ENCODE measurements at regions not wholly inside any gene's neighbourhood (a gene's known extent, or its start where the extent isn't known, plus 50 kb on each side); places are given as distances from the start of the nearest gene placed in this dataset.

- Histone ChIP-seq H3K4me3 (replicated peaks in 1 of 4; ENCODE audit: control extremely low read depth in 1 of 4, insufficient read depth in 1 of 4, low read depth in 3 of 4, low read length in 4 of 4) (no peak overlapping the region), H3K4me2 (ENCODE audit: extremely low read depth, insufficient read depth, low read length) (no peak overlapping the region), H3K36me3 (ENCODE audit: control insufficient read depth, insufficient read depth, low read length) (no peaks in the 10 kb centered on the region), H4K20me1 (ENCODE audit: control insufficient read depth, extremely low read depth, insufficient read depth, low read length) (no peaks in the 10 kb centered on the region), H3K27me3 (ENCODE audit: control insufficient read depth, insufficient read depth, low read length) (no peaks in the 10 kb centered on the region), H2AFZ (ENCODE audit: low read length) (no peak overlapping the region), H3K9me3 (ENCODE audit: control insufficient read depth, insufficient read depth, low read depth, low read length) (no peaks in the 10 kb centered on the region), H3K79me2 (ENCODE audit: control insufficient read depth, insufficient read depth, low read length) (no peaks in the 10 kb centered on the region), H3K27ac (ENCODE audit: insufficient read depth, low read length) (no peak overlapping the region), H3K4me1 (ENCODE audit: control insufficient read depth, extremely low read depth, insufficient read depth, low read length) (no peaks in the 10 kb centered on the region), H3K9ac (ENCODE audit: insufficient read depth, low read length) (no peak overlapping the region)
- TF ChIP-seq, protein P1, sequence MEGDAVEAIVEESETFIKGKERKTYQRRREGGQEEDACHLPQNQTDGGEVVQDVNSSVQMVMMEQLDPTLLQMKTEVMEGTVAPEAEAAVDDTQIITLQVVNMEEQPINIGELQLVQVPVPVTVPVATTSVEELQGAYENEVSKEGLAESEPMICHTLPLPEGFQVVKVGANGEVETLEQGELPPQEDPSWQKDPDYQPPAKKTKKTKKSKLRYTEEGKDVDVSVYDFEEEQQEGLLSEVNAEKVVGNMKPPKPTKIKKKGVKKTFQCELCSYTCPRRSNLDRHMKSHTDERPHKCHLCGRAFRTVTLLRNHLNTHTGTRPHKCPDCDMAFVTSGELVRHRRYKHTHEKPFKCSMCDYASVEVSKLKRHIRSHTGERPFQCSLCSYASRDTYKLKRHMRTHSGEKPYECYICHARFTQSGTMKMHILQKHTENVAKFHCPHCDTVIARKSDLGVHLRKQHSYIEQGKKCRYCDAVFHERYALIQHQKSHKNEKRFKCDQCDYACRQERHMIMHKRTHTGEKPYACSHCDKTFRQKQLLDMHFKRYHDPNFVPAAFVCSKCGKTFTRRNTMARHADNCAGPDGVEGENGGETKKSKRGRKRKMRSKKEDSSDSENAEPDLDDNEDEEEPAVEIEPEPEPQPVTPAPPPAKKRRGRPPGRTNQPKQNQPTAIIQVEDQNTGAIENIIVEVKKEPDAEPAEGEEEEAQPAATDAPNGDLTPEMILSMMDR (conservative IDR thresholded peaks at IDR 0.05 in 1 of 2, IDR thresholded peaks at IDR 0.05 in 1 of 2; ENCODE audit: low read depth in 1 of 2, low read length in 2 of 2) = no peak
- TF ChIP-seq EZH2 (IDR thresholded peaks at IDR 0.05; ENCODE audit: low read length, missing control alignments) = no peak
- no peak for DNase-seq (ENCODE audit: low read depth in 2 of 2)
These were observed 181.3 kb downstream of the CBLN1 start for GRCh38 chr16:49100366-49100765.

DNA sequence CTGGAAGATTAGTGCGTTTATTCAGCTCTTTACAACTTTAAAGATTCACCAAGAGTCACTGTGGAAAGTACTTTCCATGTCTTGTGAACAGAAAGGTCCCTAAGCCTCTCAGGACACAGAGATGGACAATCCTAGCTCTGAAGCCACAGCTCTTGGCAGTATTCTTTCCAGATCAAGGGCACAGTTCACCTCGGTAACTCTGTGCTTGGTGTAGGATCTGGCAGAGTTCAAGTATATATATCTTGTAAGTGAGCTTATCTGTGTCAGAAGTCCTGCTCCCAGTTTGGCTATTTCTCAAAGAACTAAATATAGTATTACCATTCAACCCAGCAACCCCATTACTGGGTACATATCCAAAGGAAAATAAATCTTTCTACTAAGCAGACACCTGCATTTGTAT, 183.7 kb downstream of the CBLN1 start:
- Histone ChIP-seq H3K36me3 (ENCODE audit: control insufficient read depth, insufficient read depth, low read length) (no peaks in the 10 kb centered on the region), H3K9ac (ENCODE audit: insufficient read depth, low read length) (no peak overlapping the region), H3K79me2 (ENCODE audit: control insufficient read depth, insufficient read depth, low read length) (no peaks in the 10 kb centered on the region), H3K9me3 (ENCODE audit: control insufficient read depth, insufficient read depth, low read depth, low read length) (no peaks in the 10 kb centered on the region), H2AFZ (ENCODE audit: low read length) (no peak overlapping the region), H3K27ac (ENCODE audit: insufficient read depth, low read length) (no peak overlapping the region), H3K4me3 (replicated peaks in 1 of 4; ENCODE audit: control extremely low read depth in 1 of 4, insufficient read depth in 1 of 4, low read depth in 3 of 4, low read length in 4 of 4) (no peak overlapping the region), H3K27me3 (ENCODE audit: control insufficient read depth, insufficient read depth, low read length) (no peaks in the 10 kb centered on the region), H3K4me2 (ENCODE audit: extremely low read depth, insufficient read depth, low read length) (no peak overlapping the region), H3K4me1 (ENCODE audit: control insufficient read depth, extremely low read depth, insufficient read depth, low read length) (no peaks in the 10 kb centered on the region), H4K20me1 (ENCODE audit: control insufficient read depth, extremely low read depth, insufficient read depth, low read length) (no peaks in the 10 kb centered on the region)
- TF ChIP-seq EZH2 (IDR thresholded peaks at IDR 0.05; ENCODE audit: low read length, missing control alignments) = no peak
- TF ChIP-seq, protein P1 (conservative IDR thresholded peaks at IDR 0.05 in 1 of 2, IDR thresholded peaks at IDR 0.05 in 1 of 2; ENCODE audit: low read depth in 1 of 2, low read length in 2 of 2) = no peak
- DNase-seq (ENCODE audit: low read depth in 2 of 2) = no peak

- no peak overlapping the region for H2AFZ ChIP-seq (ENCODE audit: low read length)
- no peak overlapping the region for H3K9ac ChIP-seq (ENCODE audit: insufficient read depth, low read length)
- no peak for TF ChIP-seq EZH2 (IDR thresholded peaks at IDR 0.05; ENCODE audit: low read length, missing control alignments)
- TF ChIP-seq, protein P1 (conservative IDR thresholded peaks at IDR 0.05 in 1 of 2, IDR thresholded peaks at IDR 0.05 in 1 of 2; ENCODE audit: low read depth in 1 of 2, low read length in 2 of 2) = no peak
- H3K27me3 ChIP-seq (ENCODE audit: control insufficient read depth, insufficient read depth, low read length) = no peaks in the 10 kb centered on the region
- H3K9me3 ChIP-seq (ENCODE audit: control insufficient read depth, insufficient read depth, low read depth, low read length) = no peaks in the 10 kb centered on the region
- no peak for DNase-seq (ENCODE audit: low read depth in 2 of 2)
- no peaks in the 10 kb centered on the region for H3K79me2 ChIP-seq (ENCODE audit: control insufficient read depth, insufficient read depth, low read length)
- H3K4me2 ChIP-seq (ENCODE audit: extremely low read depth, insufficient read depth, low read length) = no peak overlapping the region
- no peaks in the 10 kb centered on the region for H3K36me3 ChIP-seq (ENCODE audit: control insufficient read depth, insufficient read depth, low read length)
- no peaks in the 10 kb centered on the region for H3K4me1 ChIP-seq (ENCODE audit: control insufficient read depth, extremely low read depth, insufficient read depth, low read length)
- no peaks in the 10 kb centered on the region for H4K20me1 ChIP-seq (ENCODE audit: control insufficient read depth, extremely low read depth, insufficient read depth, low read length)
- no peak overlapping the region for H3K4me3 ChIP-seq (replicated peaks in 1 of 4; ENCODE audit: control extremely low read depth in 1 of 4, insufficient read depth in 1 of 4, low read depth in 3 of 4, low read length in 4 of 4)
- no peak overlapping the region for H3K27ac ChIP-seq (ENCODE audit: insufficient read depth, low read length)
These were observed 185.3 kb downstream of the CBLN1 start for GRCh38 chr16:49096176-49096945.

Data from fibroblast of lung (primary cell).